DOHH2 (cell line): ENCODE measurements at regions not wholly inside any gene's neighbourhood (a gene's known extent, or its start where the extent isn't known, plus 50 kb on each side); places are given as distances from the start of the nearest gene placed in this dataset.

Experiments used
- CTCF ChIP-seq: fragments of 200-600 bp; sonication (generic); IDR thresholded peaks from one replicate; pipeline ENCODE4 v1.5.1; 2014; ENCODE audit warnings: antibody characterized with exemption, mild to moderate bottlenecking, low read depth, low read length; ENCODE audit not compliant: poor library complexity, severe bottlenecking
- EZH2phosphoT487 ChIP-seq: fragments of 200-600 bp; sonication (generic); IDR thresholded peaks from 2 replicates; pipeline ENCODE4 v1.6.1; 2017; ENCODE audit warnings: borderline replicate concordance, mild to moderate bottlenecking, antibody characterized with exemption, low read length, moderate library complexity, mixed read lengths

- no peak for TF ChIP-seq CTCF
- TF ChIP-seq EZH2phosphoT487: no peak
Observed at GRCh38 chr9:10678010-10678409, 65.2 kb upstream of the PTPRD start.
